Large intestine (tissue), 3 donors: ENCODE measurements at regions not wholly inside any gene's neighbourhood (a gene's known extent, or its start where the extent isn't known, plus 50 kb on each side); places are given as distances from the start of the nearest gene placed in this dataset.
"Not testable (repeated sequence)": the region's sequence is repeated elsewhere in the genome, so short reads cannot be mapped to it uniquely, and the experiment has no call there.

Experiments
- DNase-seq, 2 donors: peaks; one replicate each; pipeline versions ENCODE4 v3.0.0 to v3.0.0-alpha.2; 2013
- H3K27ac ChIP-seq: one replicate; pipeline ENCODE4 v1.5.1; 2013; ENCODE audit warnings: low read length
- H3K27me3 ChIP-seq: 2 replicates; pipeline ENCODE4 v1.6.1; 2013; ENCODE audit warnings: low read length; ENCODE audit not compliant: control insufficient read depth, insufficient read depth
- H3K36me3 ChIP-seq: 2 replicates; pipeline ENCODE4 v1.6.1; 2013; ENCODE audit warnings: low read length; ENCODE audit not compliant: control insufficient read depth, insufficient read depth
- H3K4me1 ChIP-seq: one replicate; pipeline ENCODE4 v1.6.1; 2013; ENCODE audit warnings: low read length; ENCODE audit not compliant: control insufficient read depth, insufficient read depth
- H3K4me3 ChIP-seq: one replicate; pipeline ENCODE4 v1.5.1; 2013; ENCODE audit warnings: low read length
- H3K9me3 ChIP-seq: one replicate; pipeline ENCODE4 v1.6.1; 2013; ENCODE audit warnings: mild to moderate bottlenecking, low read depth, low read length, moderate library complexity; ENCODE audit not compliant: control insufficient read depth
- WGBS: methylation state at CpG from one replicate; pipeline ENCODE4 v1.1.5; 2013; ENCODE audit warnings: low lambda C conversion rate; ENCODE audit not compliant: insufficient coverage; 5-methylcytosine and 5-hydroxymethylcytosine counted together

- H3K4me1 ChIP-seq: no peaks in the 10 kb centered on the region
- no peaks in the 10 kb centered on the region for H3K27me3 ChIP-seq
- no peak overlapping the region for H3K27ac ChIP-seq
- no peak overlapping the region for H3K4me3 ChIP-seq
- no peak for DNase-seq
- 87% methylated on average over 3 of the region's 9 CpGs for WGBS
- H3K9me3 ChIP-seq: peaks cover 3% of the 10 kb centered on the region
- H3K36me3 ChIP-seq: no peaks in the 10 kb centered on the region
These were observed 448.2 kb downstream of the SEMA3D start for GRCh38 chr7:84738583-84739150.

- DNase-seq: no peak
- H3K4me3 ChIP-seq: no peak overlapping the region
- no peaks in the 10 kb centered on the region for H3K36me3 ChIP-seq
- H3K27me3 ChIP-seq: no peaks in the 10 kb centered on the region
- WGBS: 80% methylated on average over 1 of the region's 1 CpG
- no peaks in the 10 kb centered on the region for H3K4me1 ChIP-seq
- no peak overlapping the region for H3K27ac ChIP-seq
- H3K9me3 ChIP-seq: no peaks in the 10 kb centered on the region
These were observed 451.2 kb downstream of the SEMA3D start for GRCh38 chr7:84735677-84736076.

GRCh38 chr7:84735011-84735410 is 451.8 kb downstream of the SEMA3D start:
- no peak for DNase-seq
- Histone ChIP-seq H3K9me3 (no peaks in the 10 kb centered on the region), H3K27me3 (no peaks in the 10 kb centered on the region), H3K27ac (no peak overlapping the region), H3K4me3 (no peak overlapping the region), H3K4me1 (no peaks in the 10 kb centered on the region), H3K36me3 (no peaks in the 10 kb centered on the region)
- 100% methylated on average over 2 of the region's 3 CpGs for WGBS

- H3K27ac ChIP-seq, H3K9me3 ChIP-seq, H3K4me3 ChIP-seq, H3K36me3 ChIP-seq, DNase-seq, H3K4me1 ChIP-seq, H3K27me3 ChIP-seq: not testable (repeated sequence)
- no CpG with 5 or more reads among the region's 2 CpGs for WGBS
These were observed 452.9 kb downstream of the SEMA3D start for GRCh38 chr7:84733976-84734375.

- not testable (repeated sequence) for H3K4me1 ChIP-seq
- no CpG with 5 or more reads among the region's 4 CpGs for WGBS
These were observed 456.0 kb downstream of the SEMA3D start for GRCh38 chr7:84730864-84731263.

GRCh38 chr7:84729284-84729683 is 457.6 kb downstream of the SEMA3D start:
- Histone ChIP-seq H3K27ac (no peak overlapping the region), H3K4me3 (no peak overlapping the region), H3K9me3 (no peaks in the 10 kb centered on the region), H3K27me3 (no peaks in the 10 kb centered on the region), H3K36me3 (no peaks in the 10 kb centered on the region), H3K4me1 (no peaks in the 10 kb centered on the region)
- no peak for DNase-seq
- WGBS: 71% methylated on average over 1 of the region's 1 CpG

More at GRCh38 chr7:84730864-84731263, 456.0 kb downstream of the SEMA3D start:
- not testable (repeated sequence) for H3K27me3 ChIP-seq, H3K4me3 ChIP-seq, DNase-seq, H3K36me3 ChIP-seq, H3K27ac ChIP-seq, H3K9me3 ChIP-seq

GRCh38 chr7:84722734-84723133 is 464.1 kb downstream of the SEMA3D start:
- 80% methylated on average over 1 of the region's 3 CpGs for WGBS

GRCh38 chr7:84722086-84722485 is 464.8 kb downstream of the SEMA3D start:
- Histone ChIP-seq H3K36me3 (no peaks in the 10 kb centered on the region), H3K4me3 (no peak overlapping the region), H3K4me1 (no peaks in the 10 kb centered on the region), H3K9me3 (no peaks in the 10 kb centered on the region), H3K27ac (no peak overlapping the region), H3K27me3 (no peaks in the 10 kb centered on the region)
- no peak for DNase-seq
- WGBS: 100% methylated on average over 1 of the region's 3 CpGs

More at GRCh38 chr7:84722734-84723133, 464.1 kb downstream of the SEMA3D start:
- no peak for DNase-seq
- Histone ChIP-seq H3K4me1 (no peaks in the 10 kb centered on the region), H3K27ac (no peak overlapping the region), H3K27me3 (no peaks in the 10 kb centered on the region), H3K4me3 (no peak overlapping the region), H3K9me3 (no peaks in the 10 kb centered on the region), H3K36me3 (no peaks in the 10 kb centered on the region)

- no peaks in the 10 kb centered on the region for H3K27me3 ChIP-seq
- H3K36me3 ChIP-seq: no peaks in the 10 kb centered on the region
- H3K4me1 ChIP-seq: no peaks in the 10 kb centered on the region
- H3K9me3 ChIP-seq: no peaks in the 10 kb centered on the region
- no peak overlapping the region for H3K27ac ChIP-seq
- no peak overlapping the region for H3K4me3 ChIP-seq
- DNase-seq: no peak
These were observed 466.3 kb downstream of the SEMA3D start for GRCh38 chr7:84720456-84721097.

- 0% methylated on average over 1 of the region's 4 CpGs for WGBS
These were observed 472.1 kb downstream of the SEMA3D start for GRCh38 chr7:84714765-84715164.

More at GRCh38 chr7:84714765-84715164, 472.1 kb downstream of the SEMA3D start:
- Histone ChIP-seq H3K27ac (no peak overlapping the region), H3K4me1 (no peaks in the 10 kb centered on the region), H3K4me3 (no peak overlapping the region), H3K36me3 (no peaks in the 10 kb centered on the region), H3K27me3 (no peaks in the 10 kb centered on the region), H3K9me3 (no peaks in the 10 kb centered on the region)
- DNase-seq: no peak
